Aorta (tissue), 5 donors: ENCODE measurements at regions not wholly inside any gene's neighbourhood (a gene's known extent, or its start where the extent isn't known, plus 50 kb on each side); places are given as distances from the start of the nearest gene placed in this dataset.
"Not testable (repeated sequence)": the region's sequence is repeated elsewhere in the genome, so short reads cannot be mapped to it uniquely, and the experiment has no call there.

Experiments
- ATAC-seq: fragments of 200-7000 bp; cut with Tn5 transposase; one replicate; pipeline ENCODE4 v1.9.1; 2022; ENCODE audit warnings: moderate library complexity; ENCODE audit not compliant: low FRiP score
- DNase-seq, 2 donors: peaks; one replicate each; pipeline ENCODE4 v3.0.0-alpha.2; 2020
- H3K27ac ChIP-seq, 2 donors: one replicate each; pipeline ENCODE4 v1.5.1; 2013; ENCODE audit warnings: low read length in 2 of 2, mild to moderate bottlenecking in 2 of 2, moderate library complexity in 2 of 2, control low read depth in 1 of 2, inconsistent platforms in 1 of 2, low read depth in 1 of 2
- H3K27me3 ChIP-seq, 2 donors: one replicate each; pipeline ENCODE4 v1.6.1; 2013; ENCODE audit warnings: control low read depth in 1 of 2, low read length in 1 of 2, mild to moderate bottlenecking in 1 of 2, moderate library complexity in 1 of 2; ENCODE audit not compliant: insufficient read depth in 2 of 2, control insufficient read depth in 1 of 2
- H3K36me3 ChIP-seq, 2 donors: one replicate each; pipeline ENCODE4 v1.6.1; 2013; ENCODE audit warnings: control low read depth in 1 of 2, low read length in 1 of 2, mild to moderate bottlenecking in 1 of 2; ENCODE audit not compliant: insufficient read depth in 2 of 2, control insufficient read depth in 1 of 2
- H3K4me1 ChIP-seq, 2 donors: one replicate each; pipeline ENCODE4 v1.6.1; 2013; ENCODE audit warnings: low read length in 2 of 2, control low read depth in 1 of 2, mild to moderate bottlenecking in 1 of 2, moderate library complexity in 1 of 2; ENCODE audit not compliant: insufficient read depth in 2 of 2, control insufficient read depth in 1 of 2
- H3K4me3 ChIP-seq, 2 donors: one replicate each; pipeline ENCODE4 v1.5.1; 2013; ENCODE audit warnings: low read length in 2 of 2, control low read depth in 1 of 2, mild to moderate bottlenecking in 1 of 2
- H3K9me3 ChIP-seq: one replicate; pipeline ENCODE4 v1.6.1; 2013; ENCODE audit warnings: mild to moderate bottlenecking, low read length; ENCODE audit not compliant: control insufficient read depth
- WGBS, 2 donors: extraction: QIAGEN DNeasy Blood & Tissue Kit; methylation state at CpG; one replicate each; pipeline ENCODE4 v1.1.7; 2013; 5-methylcytosine and 5-hydroxymethylcytosine counted together
- intact Hi-C, 2 donors: fragments of 100-400 bp; cut with DNase I; formaldehyde crosslinking; loops; one replicate each; pipeline versions ENCODE4 v1.14.2 to v1.15.0; 2022
- donor health status: healthy with polysubstance abuse.
- donor health status: Bipolar disorder and iron deficiency.
- donor health status: DM: no; HTN: no; CAD: no.
- donor health status: DM: no; HTN: no; CAD: no.
- donor health status: DM: yes; HTN: yes; CAD: no.

DNA sequence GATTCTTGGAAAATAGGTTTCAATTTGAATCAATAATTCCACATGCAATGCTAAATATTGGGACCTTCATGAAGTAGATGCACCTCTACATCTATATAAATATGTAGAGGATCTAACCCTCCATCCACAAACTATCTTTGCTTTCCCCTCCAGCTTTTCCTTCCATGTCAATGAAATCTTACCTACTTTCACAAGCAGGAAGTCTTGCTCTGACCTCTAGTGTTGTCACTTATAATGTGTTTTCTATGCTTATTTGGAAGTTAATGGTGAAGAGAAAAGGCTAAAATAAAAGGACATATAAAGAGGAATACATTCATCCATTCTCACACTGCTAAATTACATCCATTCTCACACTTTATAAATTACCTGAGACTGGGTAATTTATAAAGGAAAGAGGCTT lies 472.7 kb upstream of the DIAPH2 start:
- no peak for DNase-seq
- intact Hi-C loops: no loop called here
- H3K27me3 ChIP-seq: no peaks in the 10 kb centered on the region
- H3K4me1 ChIP-seq: no peaks in the 10 kb centered on the region
- no peak overlapping the region for H3K4me3 ChIP-seq
- H3K36me3 ChIP-seq: no peaks in the 10 kb centered on the region
- no peak for ATAC-seq
- H3K9me3 ChIP-seq: no peaks in the 10 kb centered on the region
- H3K27ac ChIP-seq: no peak overlapping the region

DNA sequence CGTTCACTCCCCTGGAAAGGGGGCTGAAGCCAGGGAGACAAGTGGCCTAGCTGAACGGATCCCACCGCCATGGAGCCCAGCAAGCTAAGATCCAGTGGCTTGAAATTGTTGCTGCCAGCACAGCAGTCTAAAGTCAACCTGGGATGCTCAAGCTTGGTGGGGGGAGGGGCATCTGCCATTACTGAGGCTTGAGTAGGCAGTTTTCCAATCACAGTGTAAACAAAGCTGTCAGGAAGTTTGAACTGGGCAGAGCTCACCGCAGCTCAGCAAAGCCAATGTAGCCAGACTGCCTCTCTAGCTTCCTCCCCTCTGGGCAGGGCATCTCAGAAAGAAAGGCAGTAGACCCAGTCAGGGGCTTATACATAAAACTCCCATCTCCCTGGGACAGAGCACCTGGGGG lies 470.0 kb upstream of the DIAPH2 start:
- ATAC-seq, H3K36me3 ChIP-seq, DNase-seq, H3K27ac ChIP-seq, H3K27me3 ChIP-seq, H3K4me3 ChIP-seq, intact Hi-C loops, H3K4me1 ChIP-seq, H3K9me3 ChIP-seq: not testable (repeated sequence)
- WGBS, 2 donors: 84 to 91% methylated on average over 4 of the region's 4 CpGs

DNA sequence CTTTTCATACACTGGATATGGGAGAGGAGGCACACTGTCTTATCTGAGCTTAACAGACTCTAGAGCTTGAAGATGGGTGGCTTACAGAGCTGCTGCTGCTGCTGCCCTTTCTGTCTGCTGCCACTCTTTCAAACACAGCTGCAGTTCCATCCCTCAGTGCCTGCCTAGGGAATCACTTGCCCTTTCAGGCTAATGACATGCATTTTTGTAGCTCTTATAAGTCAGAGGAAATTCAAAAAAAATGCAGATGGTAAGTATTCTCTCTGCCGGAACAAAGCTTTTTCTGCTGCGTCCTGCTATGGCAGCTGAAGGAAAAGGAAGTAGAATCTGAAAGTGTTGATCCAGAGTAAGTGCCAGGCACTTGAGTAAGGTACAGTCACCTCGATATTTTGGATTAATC lies 460.4 kb upstream of the DIAPH2 start:
- DNase-seq (no peak), ATAC-seq (no peak)
- Histone ChIP-seq H3K4me3 (no peak overlapping the region), H3K4me1 (no peaks in the 10 kb centered on the region), H3K9me3 (no peaks in the 10 kb centered on the region), H3K27me3 (no peaks in the 10 kb centered on the region), H3K27ac (no peak overlapping the region), H3K36me3 (no peaks in the 10 kb centered on the region)
- intact Hi-C loops: no loop called here
- WGBS, 2 donors: 55 to 58% methylated on average over 3 of the region's 3 CpGs

DNA sequence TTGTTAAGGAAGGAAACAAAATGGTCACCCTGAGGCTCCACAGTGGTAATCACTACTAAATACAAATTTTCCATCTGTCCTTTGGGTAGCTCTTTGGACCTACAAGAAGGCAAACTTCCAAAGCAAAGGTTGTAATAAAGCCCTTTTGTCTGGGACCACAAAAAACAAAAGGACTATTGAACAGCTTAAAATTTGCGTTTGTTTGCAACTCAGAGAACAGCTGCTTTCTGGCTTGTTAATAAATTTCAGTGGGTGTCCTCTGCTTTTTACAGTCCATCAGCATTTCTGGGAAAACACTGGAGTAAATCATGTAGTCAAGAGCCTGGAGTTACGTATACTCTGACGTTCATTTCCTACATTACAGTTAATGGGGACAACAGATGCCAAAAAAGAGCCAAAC lies 439.7 kb upstream of the DIAPH2 start:
- H3K4me1 ChIP-seq: no peaks in the 10 kb centered on the region
- intact Hi-C loops: no loop called here
- no peak overlapping the region for H3K27ac ChIP-seq
- H3K27me3 ChIP-seq: no peaks in the 10 kb centered on the region
- no peaks in the 10 kb centered on the region for H3K9me3 ChIP-seq
- no peak for ATAC-seq
- no peaks in the 10 kb centered on the region for H3K36me3 ChIP-seq
- H3K4me3 ChIP-seq: no peak overlapping the region
- WGBS, 2 donors: 31 to 59% methylated on average over 3 of the region's 3 CpGs
- DNase-seq: no peak

- no peak for DNase-seq
- intact Hi-C loops: no loop called here
- no peak for ATAC-seq
- no peak overlapping the region for H3K4me3 ChIP-seq
- H3K4me1 ChIP-seq: no peaks in the 10 kb centered on the region
- H3K36me3 ChIP-seq: no peaks in the 10 kb centered on the region
- no peaks in the 10 kb centered on the region for H3K27me3 ChIP-seq
- H3K27ac ChIP-seq: no peak overlapping the region
- no peaks in the 10 kb centered on the region for H3K9me3 ChIP-seq
Observed at GRCh38 chrX:96246436-96246835, 438.2 kb upstream of the DIAPH2 start.
